ENCODE measurements at regions not wholly inside any gene's neighbourhood (a gene's known extent, or its start where the extent isn't known, plus 50 kb on each side); places are given as distances from the start of the nearest gene placed in this dataset.

DNA sequence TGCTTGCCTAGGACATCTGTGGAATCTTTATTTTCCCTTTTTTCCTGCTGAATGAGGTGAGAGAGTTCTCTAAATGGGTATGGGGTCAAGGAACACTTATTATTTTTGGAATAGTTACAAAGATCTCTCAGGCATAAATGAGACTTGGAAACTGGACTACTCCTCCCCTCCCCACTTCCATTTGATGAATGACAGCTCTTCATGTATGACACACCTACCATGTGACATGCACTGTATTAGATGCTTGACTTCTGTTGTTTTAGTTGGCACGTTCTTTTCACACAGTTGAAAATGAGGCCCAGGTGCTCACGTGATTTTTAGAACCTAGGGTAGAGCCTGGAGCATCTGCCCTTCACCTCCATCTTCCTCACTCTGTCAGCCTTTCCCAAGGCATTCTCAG, 62.4 kb downstream of the VCPKMT start:
- TF ChIP-seq ZNF317 (CRISPR knock-in tag; IDR thresholded peaks at IDR 0.05; ENCODE audit: borderline replicate concordance, low read depth) = no peak
- TF ChIP-seq, protein P1, sequence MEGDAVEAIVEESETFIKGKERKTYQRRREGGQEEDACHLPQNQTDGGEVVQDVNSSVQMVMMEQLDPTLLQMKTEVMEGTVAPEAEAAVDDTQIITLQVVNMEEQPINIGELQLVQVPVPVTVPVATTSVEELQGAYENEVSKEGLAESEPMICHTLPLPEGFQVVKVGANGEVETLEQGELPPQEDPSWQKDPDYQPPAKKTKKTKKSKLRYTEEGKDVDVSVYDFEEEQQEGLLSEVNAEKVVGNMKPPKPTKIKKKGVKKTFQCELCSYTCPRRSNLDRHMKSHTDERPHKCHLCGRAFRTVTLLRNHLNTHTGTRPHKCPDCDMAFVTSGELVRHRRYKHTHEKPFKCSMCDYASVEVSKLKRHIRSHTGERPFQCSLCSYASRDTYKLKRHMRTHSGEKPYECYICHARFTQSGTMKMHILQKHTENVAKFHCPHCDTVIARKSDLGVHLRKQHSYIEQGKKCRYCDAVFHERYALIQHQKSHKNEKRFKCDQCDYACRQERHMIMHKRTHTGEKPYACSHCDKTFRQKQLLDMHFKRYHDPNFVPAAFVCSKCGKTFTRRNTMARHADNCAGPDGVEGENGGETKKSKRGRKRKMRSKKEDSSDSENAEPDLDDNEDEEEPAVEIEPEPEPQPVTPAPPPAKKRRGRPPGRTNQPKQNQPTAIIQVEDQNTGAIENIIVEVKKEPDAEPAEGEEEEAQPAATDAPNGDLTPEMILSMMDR (IDR thresholded peaks at IDR 0.05) = no peak
- TF ChIP-seq, protein P2, sequence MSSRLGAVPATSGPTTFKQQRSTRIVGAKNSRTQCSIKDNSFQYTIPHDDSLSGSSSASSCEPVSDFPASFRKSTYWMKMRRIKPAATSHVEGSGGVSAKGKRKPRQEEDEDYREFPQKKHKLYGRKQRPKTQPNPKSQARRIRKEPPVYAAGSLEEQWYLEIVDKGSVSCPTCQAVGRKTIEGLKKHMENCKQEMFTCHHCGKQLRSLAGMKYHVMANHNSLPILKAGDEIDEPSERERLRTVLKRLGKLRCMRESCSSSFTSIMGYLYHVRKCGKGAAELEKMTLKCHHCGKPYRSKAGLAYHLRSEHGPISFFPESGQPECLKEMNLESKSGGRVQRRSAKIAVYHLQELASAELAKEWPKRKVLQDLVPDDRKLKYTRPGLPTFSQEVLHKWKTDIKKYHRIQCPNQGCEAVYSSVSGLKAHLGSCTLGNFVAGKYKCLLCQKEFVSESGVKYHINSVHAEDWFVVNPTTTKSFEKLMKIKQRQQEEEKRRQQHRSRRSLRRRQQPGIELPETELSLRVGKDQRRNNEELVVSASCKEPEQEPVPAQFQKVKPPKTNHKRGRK (CRISPR knock-in tag; IDR thresholded peaks at IDR 0.05; ENCODE audit: borderline replicate concordance) = no peak
- no peak for TF ChIP-seq IRF2 (CRISPR knock-in tag; IDR thresholded peaks at IDR 0.05; ENCODE audit: borderline replicate concordance, low read depth)
- no peak for TF ChIP-seq TEAD4 (CRISPR knock-in tag; IDR thresholded peaks at IDR 0.05)
- TF ChIP-seq FOXJ3 (CRISPR knock-in tag; IDR thresholded peaks at IDR 0.05; ENCODE audit: borderline replicate concordance) = no peak
